Retina (tissue), 1 donor: ENCODE measurements at regions not wholly inside any gene's neighbourhood (a gene's known extent, or its start where the extent isn't known, plus 50 kb on each side); places are given as distances from the start of the nearest gene placed in this dataset.

Experiments used
- DNase-seq: peaks from one replicate; pipeline ENCODE4 v3.0.0-alpha.2; 2016

GRCh38 chr11:33646629-33647028, 54.0 kb downstream of the C11orf91 start:
- DNase-seq, result no peak

- no peak for DNase-seq
Observed at GRCh38 chr11:33646168-33646567, 54.5 kb downstream of the C11orf91 start.

- no peak for DNase-seq
Observed at GRCh38 chr11:33645686-33646085, 54.9 kb downstream of the C11orf91 start.

GRCh38 chr11:33643167-33643824, 57.3 kb downstream of the C11orf91 start:
- no peak for DNase-seq

GRCh38 chr11:33642461-33643166, 58.0 kb downstream of the C11orf91 start:
- no peak for DNase-seq

- no peak for DNase-seq
Observed at GRCh38 chr11:33640730-33641371, 59.8 kb downstream of the C11orf91 start.

- no peak for DNase-seq
Observed at GRCh38 chr11:33638608-33639007, 62.0 kb downstream of the C11orf91 start.

- DNase-seq, result no peak
Observed at GRCh38 chr11:33636104-33636503, 64.5 kb downstream of the C11orf91 start.

- no peak for DNase-seq
Observed at GRCh38 chr11:33635161-33635560, 65.5 kb downstream of the C11orf91 start.

GRCh38 chr11:33634291-33634834, 66.3 kb downstream of the C11orf91 start:
- no peak for DNase-seq

- no peak for DNase-seq
Observed at GRCh38 chr11:33633251-33634003, 67.2 kb downstream of the C11orf91 start.

- DNase-seq, result no peak
Observed at GRCh38 chr11:33631749-33632091, 68.9 kb downstream of the C11orf91 start.

GRCh38 chr11:33630936-33631748, 69.5 kb downstream of the C11orf91 start:
- DNase-seq, result no peak

- DNase-seq, result no peak
Observed at GRCh38 chr11:33624083-33624482, 76.5 kb downstream of the C11orf91 start.

GRCh38 chr11:33622806-33623205, 77.8 kb downstream of the C11orf91 start:
- DNase-seq, result no peak

GRCh38 chr11:33622186-33622585, 78.4 kb downstream of the C11orf91 start:
- no peak for DNase-seq

- peak; percentile 24 for DNase-seq
Observed at GRCh38 chr11:33620423-33621171, 80.0 kb downstream of the C11orf91 start.

- DNase-seq, result no peak
Observed at GRCh38 chr11:33618956-33619355, 81.7 kb downstream of the C11orf91 start.

- DNase-seq, result no peak
Observed at GRCh38 chr11:33618351-33618710, 82.3 kb downstream of the C11orf91 start.

- no peak for DNase-seq
Observed at GRCh38 chr11:33617672-33618350, 82.8 kb downstream of the C11orf91 start.

- DNase-seq, result no peak
Observed at GRCh38 chr11:33616552-33616951, 84.1 kb downstream of the C11orf91 start.
